ENCODE measurements at regions not wholly inside any gene's neighbourhood (a gene's known extent, or its start where the extent isn't known, plus 50 kb on each side); places are given as distances from the start of the nearest gene placed in this dataset.

GRCh38 chr10:116792817-116793216 is 50.5 kb upstream of the HSPA12A start:
- no peak for DNase-seq (ENCODE audit: low spot score)

GRCh38 chr10:116796469-116796868 is 52.8 kb upstream of the ENO4 start:
- DNase-seq (ENCODE audit: low spot score), result no peak

- DNase-seq (ENCODE audit: low spot score), result peak; percentile 75
These were observed 52.3 kb upstream of the ENO4 start for GRCh38 chr10:116796910-116797513.

GRCh38 chr10:116798859-116799258 is 50.4 kb upstream of the ENO4 start:
- DNase-seq (ENCODE audit: low spot score), result peak; percentile 16

All from cerebellar cortex (tissue), 1 donor.